ENCODE measurements at regions not wholly inside any gene's neighbourhood (a gene's known extent, or its start where the extent isn't known, plus 50 kb on each side); places are given as distances from the start of the nearest gene placed in this dataset.

- Mint-ChIP-seq H3K27ac (ENCODE audit: unreplicated experiment) (no peak overlapping the region), H3K4me1 (ENCODE audit: low read depth, unreplicated experiment) (peaks cover 4% of the 10 kb centered on the region), H3K4me3 (ENCODE audit: unreplicated experiment) (no peak overlapping the region), H3K27me3 (ENCODE audit: unreplicated experiment) (no peaks in the 10 kb centered on the region), H3K9me3 (ENCODE audit: unreplicated experiment) (no peaks in the 10 kb centered on the region), H3K36me3 (ENCODE audit: unreplicated experiment) (peaks cover 2% of the 10 kb centered on the region)
- no peak for DNase-seq
- no peak for TF ChIP-seq CTCF (IDR thresholded peaks at IDR 0.05; ENCODE audit: partially characterized antibody, unreplicated experiment)
These were observed 402.3 kb downstream of the LRRC70 start for GRCh38 chr5:62980884-62981283.

GRCh38 chr5:62979472-62979871 lies 400.9 kb downstream of the LRRC70 start:
- no peak for DNase-seq
- Mint-ChIP-seq H3K27ac (ENCODE audit: unreplicated experiment) (no peak overlapping the region), H3K36me3 (ENCODE audit: unreplicated experiment) (peaks cover 4% of the 10 kb centered on the region), H3K9me3 (ENCODE audit: unreplicated experiment) (no peaks in the 10 kb centered on the region), H3K4me1 (ENCODE audit: low read depth, unreplicated experiment) (peaks cover 4% of the 10 kb centered on the region), H3K27me3 (ENCODE audit: unreplicated experiment) (no peaks in the 10 kb centered on the region), H3K4me3 (ENCODE audit: unreplicated experiment) (no peak overlapping the region)
- TF ChIP-seq CTCF (IDR thresholded peaks at IDR 0.05; ENCODE audit: partially characterized antibody, unreplicated experiment), result no peak

GRCh38 chr5:62977661-62978060 lies 399.0 kb downstream of the LRRC70 start:
- Mint-ChIP-seq H3K4me3 (ENCODE audit: unreplicated experiment) (no peak overlapping the region), H3K9me3 (ENCODE audit: unreplicated experiment) (no peaks in the 10 kb centered on the region), H3K4me1 (ENCODE audit: low read depth, unreplicated experiment) (peaks cover 4% of the 10 kb centered on the region), H3K27me3 (ENCODE audit: unreplicated experiment) (no peaks in the 10 kb centered on the region), H3K36me3 (ENCODE audit: unreplicated experiment) (peaks cover 4% of the 10 kb centered on the region), H3K27ac (ENCODE audit: unreplicated experiment) (no peak overlapping the region)
- no peak for DNase-seq
- TF ChIP-seq CTCF (IDR thresholded peaks at IDR 0.05; ENCODE audit: partially characterized antibody, unreplicated experiment), result no peak

- peaks cover 4% of the 10 kb centered on the region for H3K4me1 Mint-ChIP-seq (ENCODE audit: low read depth, unreplicated experiment)
These were observed 396.0 kb downstream of the LRRC70 start for GRCh38 chr5:62974623-62975022.

More at GRCh38 chr5:62974623-62975022, 396.0 kb downstream of the LRRC70 start:
- Mint-ChIP-seq H3K27ac (ENCODE audit: unreplicated experiment) (no peak overlapping the region), H3K36me3 (ENCODE audit: unreplicated experiment) (peaks cover 4% of the 10 kb centered on the region), H3K4me3 (ENCODE audit: unreplicated experiment) (no peak overlapping the region), H3K27me3 (ENCODE audit: unreplicated experiment) (no peaks in the 10 kb centered on the region), H3K9me3 (ENCODE audit: unreplicated experiment) (no peaks in the 10 kb centered on the region)
- DNase-seq, result no peak
- no peak for TF ChIP-seq CTCF (IDR thresholded peaks at IDR 0.05; ENCODE audit: partially characterized antibody, unreplicated experiment)

All from glutamatergic neuron (in vitro differentiated cells).